Breast epithelium (tissue), 3 donors: ENCODE measurements at regions not wholly inside any gene's neighbourhood (a gene's known extent, or its start where the extent isn't known, plus 50 kb on each side); places are given as distances from the start of the nearest gene placed in this dataset.

Experiments used
- CTCF ChIP-seq, 3 donors: fragments of 450-650 bp; IDR thresholded peaks; one replicate each; pipeline ENCODE4 v1.5.1; 2016 to 2017; ENCODE audit warnings: antibody characterized with exemption in 3 of 3, mild to moderate bottlenecking in 3 of 3, moderate library complexity in 3 of 3
- POLR2A ChIP-seq: fragments of 450-650 bp; IDR thresholded peaks from one replicate; pipeline ENCODE4 v1.6.1; 2016; ENCODE audit warnings: antibody characterized with exemption, mild to moderate bottlenecking, moderate library complexity
- POLR2AphosphoS5 ChIP-seq, 3 donors: sonication (generic); formaldehyde crosslinking; IDR thresholded peaks; one replicate each; pipeline ENCODE4 v1.6.1; 2017; ENCODE audit warnings: antibody characterized with exemption in 3 of 3

- no peak for TF ChIP-seq CTCF (IDR thresholded peaks at IDR 0.05)
- no peak for TF ChIP-seq POLR2A
- no peak for TF ChIP-seq POLR2AphosphoS5 (IDR thresholded peaks at IDR 0.05)
Measured at GRCh38 chr2:16200554-16201193, 260.3 kb downstream of the MYCN start.
